H1 (cell line): ENCODE measurements at regions not wholly inside any gene's neighbourhood (a gene's known extent, or its start where the extent isn't known, plus 50 kb on each side); places are given as distances from the start of the nearest gene placed in this dataset.

Experiments used
- CHD7 ChIP-seq: fragments of 300-600 bp; sonication (generic); IDR thresholded peaks from 2 replicates; pipeline ENCODE4 v1.7.1; 2012; ENCODE audit warnings: low read length, moderate library complexity, mild to moderate bottlenecking, inconsistent platforms; ENCODE audit not compliant: insufficient replicate concordance
- CTCF ChIP-seq, 3 experiments: IDR thresholded peaks; 1 replicate in 2 of 3; 2 replicates in 1 of 3; pipeline versions ENCODE4 v1.5.1 to v1.6.1; 2011; ENCODE audit warnings: low read length in 3 of 3, mild to moderate bottlenecking in 3 of 3, inconsistent platforms in 2 of 3, low read depth in 1 of 3, moderate library complexity in 1 of 3; ENCODE audit not compliant: insufficient read depth in 1 of 3; ENCODE audit errors: control extremely low read depth in 1 of 3
- EP300 ChIP-seq, 2 experiments: IDR thresholded peaks; 1 replicate in 1 of 2; 2 replicates in 1 of 2; pipeline ENCODE4 v1.6.1; 2011 to 2012; ENCODE audit warnings: low read depth in 2 of 2, low read length in 2 of 2, mild to moderate bottlenecking in 2 of 2, borderline replicate concordance in 1 of 2, inconsistent platforms in 1 of 2, moderate library complexity in 1 of 2
- EZH2 ChIP-seq: fragments of 200-600 bp; sonication (generic); IDR thresholded peaks from 2 replicates; pipeline ENCODE4 v1.7.1; 2012; ENCODE audit warnings: low read depth, mild to moderate bottlenecking, moderate library complexity, low read length, inconsistent platforms; ENCODE audit not compliant: severe bottlenecking
- HDAC6 ChIP-seq: IDR thresholded peaks from one replicate; pipeline ENCODE4 v1.7.1; 2012; ENCODE audit warnings: low read depth, mild to moderate bottlenecking, inconsistent platforms, low read length, moderate library complexity
- JUND ChIP-seq: IDR thresholded peaks from 2 replicates; pipeline ENCODE4 v1.6.1; 2011; ENCODE audit warnings: mild to moderate bottlenecking, improper control_type of control experiment, low read length
- KDM1A ChIP-seq: fragments of 200-600, 300-600 bp; sonication (generic); IDR thresholded peaks from 2 replicates; pipeline ENCODE4 v1.7.1; 2016; ENCODE audit warnings: mild to moderate bottlenecking, low read length, borderline replicate concordance
- POLR2AphosphoS5 ChIP-seq: IDR thresholded peaks from 2 replicates; pipeline ENCODE4 v1.6.1; 2011; ENCODE audit warnings: low read depth, low read length
- SP2 ChIP-seq: IDR thresholded peaks from 2 replicates; pipeline ENCODE4 v1.6.1; 2012; ENCODE audit warnings: mild to moderate bottlenecking, low read length, inconsistent platforms
- TEAD4 ChIP-seq: IDR thresholded peaks from 2 replicates; pipeline ENCODE4 v1.6.1; 2012; ENCODE audit warnings: low read depth, low read length, inconsistent platforms, mixed read lengths
- USF2 ChIP-seq: IDR thresholded peaks from 2 replicates; pipeline ENCODE4 v1.6.1; 2011; ENCODE audit warnings: low read length, improper control_type of control experiment
- YY1 ChIP-seq: IDR thresholded peaks from 2 replicates; pipeline ENCODE4 v1.6.1; 2011; ENCODE audit warnings: low read depth, mild to moderate bottlenecking, low read length
- TF ChIP-seq, protein P1 (sequence below): IDR thresholded peaks from 2 replicates; pipeline ENCODE4 v1.6.1; 2012; ENCODE audit warnings: inconsistent platforms

- TF ChIP-seq EP300 (IDR thresholded peaks at IDR 0.05; ENCODE audit: borderline replicate concordance in 1 of 2, low read depth in 2 of 2, low read length in 2 of 2) = no peak
- TF ChIP-seq CTCF (IDR thresholded peaks at IDR 0.05; ENCODE audit: control extremely low read depth in 1 of 3, insufficient read depth in 1 of 3, low read depth in 1 of 3, low read length in 3 of 3) = no peak
- no peak for TF ChIP-seq CHD7
- no peak for TF ChIP-seq KDM1A
- TF ChIP-seq TEAD4 = no peak
- TF ChIP-seq, protein P1, sequence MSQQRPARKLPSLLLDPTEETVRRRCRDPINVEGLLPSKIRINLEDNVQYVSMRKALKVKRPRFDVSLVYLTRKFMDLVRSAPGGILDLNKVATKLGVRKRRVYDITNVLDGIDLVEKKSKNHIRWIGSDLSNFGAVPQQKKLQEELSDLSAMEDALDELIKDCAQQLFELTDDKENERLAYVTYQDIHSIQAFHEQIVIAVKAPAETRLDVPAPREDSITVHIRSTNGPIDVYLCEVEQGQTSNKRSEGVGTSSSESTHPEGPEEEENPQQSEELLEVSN = no peak
- TF ChIP-seq POLR2AphosphoS5 = no peak
- TF ChIP-seq EZH2 = no peak
- no peak for TF ChIP-seq SP2
- no peak for TF ChIP-seq JUND
- TF ChIP-seq USF2 = no peak
- TF ChIP-seq YY1 = no peak
- TF ChIP-seq HDAC6 = no peak
Observed at GRCh38 chr14:86052868-86053267, 522.9 kb downstream of the FLRT2 start.
